Testis (tissue), 2 donors: ENCODE measurements at regions not wholly inside any gene's neighbourhood (a gene's known extent, or its start where the extent isn't known, plus 50 kb on each side); places are given as distances from the start of the nearest gene placed in this dataset.

ENCODE experiments used
- POLR2A ChIP-seq: fragments of 450-650 bp; IDR thresholded peaks from one replicate; pipeline ENCODE4 v1.6.1; 2017; ENCODE audit warnings: antibody characterized with exemption, mild to moderate bottlenecking, moderate library complexity
- TF ChIP-seq, protein P1 (sequence below), 3 experiments: fragments of 450-650 bp in 2 of 3; fragments of 200-600 bp in 1 of 3; sonication (generic) in 1 of 3; IDR thresholded peaks; one replicate each; pipeline ENCODE4 v1.5.1; 2016 to 2019; ENCODE audit warnings: antibody characterized with exemption in 3 of 3, mild to moderate bottlenecking in 2 of 3, moderate library complexity in 1 of 3

DNA sequence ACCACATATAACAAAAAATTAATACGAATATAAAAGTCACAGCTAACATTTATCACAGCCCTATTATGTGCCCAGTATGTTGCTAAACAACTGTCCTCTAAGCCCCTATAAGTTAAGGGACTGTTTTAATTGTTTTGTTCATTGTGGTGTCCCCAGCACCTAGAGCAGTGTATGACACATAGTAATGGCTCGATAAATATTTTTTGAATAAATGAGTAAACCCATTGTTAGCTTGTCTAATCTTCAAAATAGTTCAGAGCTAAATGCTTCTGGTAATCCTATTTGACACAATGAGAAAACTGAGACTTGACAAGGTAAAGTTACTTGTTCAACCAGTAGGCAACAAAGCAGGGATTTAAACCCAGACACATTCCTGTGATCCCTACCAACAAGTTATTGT is 78.4 kb upstream of the NEUROD6 start:
- TF ChIP-seq, protein P1, sequence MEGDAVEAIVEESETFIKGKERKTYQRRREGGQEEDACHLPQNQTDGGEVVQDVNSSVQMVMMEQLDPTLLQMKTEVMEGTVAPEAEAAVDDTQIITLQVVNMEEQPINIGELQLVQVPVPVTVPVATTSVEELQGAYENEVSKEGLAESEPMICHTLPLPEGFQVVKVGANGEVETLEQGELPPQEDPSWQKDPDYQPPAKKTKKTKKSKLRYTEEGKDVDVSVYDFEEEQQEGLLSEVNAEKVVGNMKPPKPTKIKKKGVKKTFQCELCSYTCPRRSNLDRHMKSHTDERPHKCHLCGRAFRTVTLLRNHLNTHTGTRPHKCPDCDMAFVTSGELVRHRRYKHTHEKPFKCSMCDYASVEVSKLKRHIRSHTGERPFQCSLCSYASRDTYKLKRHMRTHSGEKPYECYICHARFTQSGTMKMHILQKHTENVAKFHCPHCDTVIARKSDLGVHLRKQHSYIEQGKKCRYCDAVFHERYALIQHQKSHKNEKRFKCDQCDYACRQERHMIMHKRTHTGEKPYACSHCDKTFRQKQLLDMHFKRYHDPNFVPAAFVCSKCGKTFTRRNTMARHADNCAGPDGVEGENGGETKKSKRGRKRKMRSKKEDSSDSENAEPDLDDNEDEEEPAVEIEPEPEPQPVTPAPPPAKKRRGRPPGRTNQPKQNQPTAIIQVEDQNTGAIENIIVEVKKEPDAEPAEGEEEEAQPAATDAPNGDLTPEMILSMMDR (IDR thresholded peaks at IDR 0.05), result no peak
- TF ChIP-seq POLR2A, result no peak
